NCI-H226 (cell line): ENCODE measurements at regions not wholly inside any gene's neighbourhood (a gene's known extent, or its start where the extent isn't known, plus 50 kb on each side); places are given as distances from the start of the nearest gene placed in this dataset.
"Not testable (repeated sequence)": the region's sequence is repeated elsewhere in the genome, so short reads cannot be mapped to it uniquely, and the experiment has no call there.

Source experiments
- DNase-seq: peaks from one replicate; pipeline ENCODE4 v3.0.0-alpha.2; 2015

GRCh38 chr16:86946396-86946795 lies 368.0 kb downstream of the FOXL1 start:
- DNase-seq, result peak; percentile 20

GRCh38 chr16:86946981-86947380 lies 368.6 kb downstream of the FOXL1 start:
- DNase-seq, result no peak

DNA sequence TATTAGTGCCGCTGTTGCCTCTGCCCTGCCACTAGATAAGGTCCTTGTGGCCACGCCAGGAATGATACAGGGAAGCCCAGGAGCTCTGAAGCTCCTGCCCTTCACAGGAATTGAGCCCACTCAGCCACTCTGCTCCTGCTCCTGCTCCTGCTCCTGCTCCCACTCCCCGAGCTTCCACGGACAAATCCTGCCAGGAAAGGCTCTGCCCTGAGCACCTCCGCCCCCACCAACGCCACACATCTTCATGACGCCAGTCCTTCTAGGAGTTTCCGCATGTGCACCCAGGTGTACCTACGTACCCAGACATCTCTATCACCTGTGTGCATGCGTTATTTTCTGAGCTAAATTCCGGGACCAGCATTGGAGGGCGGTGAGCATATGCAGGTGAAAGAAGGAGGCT lies 369.1 kb downstream of the C16orf95 start:
- DNase-seq, result no peak

DNA sequence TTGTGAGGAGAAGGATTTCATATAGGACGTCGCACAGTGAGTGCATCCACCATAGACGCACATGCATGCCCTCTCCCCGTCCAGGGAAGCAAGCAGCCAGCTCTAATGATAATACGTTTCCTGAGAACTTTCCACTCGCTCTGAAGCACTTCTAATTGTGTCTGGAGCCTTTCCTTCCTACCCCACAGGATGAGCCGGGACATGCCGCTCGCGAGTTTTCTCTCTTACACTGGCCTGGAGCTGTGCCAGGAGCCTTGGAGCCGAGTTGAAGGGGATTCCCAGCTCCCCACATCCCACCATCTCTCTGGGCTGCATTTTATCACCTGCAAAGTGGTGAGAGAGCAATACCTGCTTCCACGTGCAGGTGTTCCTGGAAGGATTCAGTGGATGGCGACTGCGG lies 368.1 kb downstream of the C16orf95 start:
- no peak for DNase-seq

- DNase-seq, result no peak
These were observed 367.6 kb downstream of the C16orf95 start for GRCh38 chr16:86949630-86950029.

GRCh38 chr16:86951041-86951822 lies 366.0 kb downstream of the C16orf95 start:
- DNase-seq, result no peak

GRCh38 chr16:86951831-86952598 lies 365.2 kb downstream of the C16orf95 start:
- peak; percentile 93 for DNase-seq

DNA sequence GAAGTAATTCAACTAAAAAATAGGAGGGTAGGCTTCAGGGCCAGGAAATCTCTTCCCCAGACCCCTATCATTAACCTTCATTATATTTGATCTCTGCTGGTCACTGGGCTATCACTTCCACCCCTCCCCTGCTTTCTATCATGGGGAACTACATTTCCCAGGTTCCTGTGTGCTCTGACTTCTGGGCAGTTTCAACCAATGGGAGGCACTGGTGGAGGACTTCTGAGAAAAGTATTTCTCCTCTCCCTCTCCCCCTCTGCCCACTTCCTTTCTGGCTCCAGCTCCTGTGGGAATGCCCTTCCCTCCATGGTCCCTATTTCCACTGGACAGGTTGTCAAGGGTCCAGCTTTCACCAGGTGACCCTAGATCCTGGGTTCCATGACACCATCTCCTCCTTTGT lies 364.4 kb downstream of the C16orf95 start:
- peak; percentile 64 for DNase-seq

GRCh38 chr16:86953631-86954391 lies 363.4 kb downstream of the C16orf95 start:
- no peak for DNase-seq

DNA sequence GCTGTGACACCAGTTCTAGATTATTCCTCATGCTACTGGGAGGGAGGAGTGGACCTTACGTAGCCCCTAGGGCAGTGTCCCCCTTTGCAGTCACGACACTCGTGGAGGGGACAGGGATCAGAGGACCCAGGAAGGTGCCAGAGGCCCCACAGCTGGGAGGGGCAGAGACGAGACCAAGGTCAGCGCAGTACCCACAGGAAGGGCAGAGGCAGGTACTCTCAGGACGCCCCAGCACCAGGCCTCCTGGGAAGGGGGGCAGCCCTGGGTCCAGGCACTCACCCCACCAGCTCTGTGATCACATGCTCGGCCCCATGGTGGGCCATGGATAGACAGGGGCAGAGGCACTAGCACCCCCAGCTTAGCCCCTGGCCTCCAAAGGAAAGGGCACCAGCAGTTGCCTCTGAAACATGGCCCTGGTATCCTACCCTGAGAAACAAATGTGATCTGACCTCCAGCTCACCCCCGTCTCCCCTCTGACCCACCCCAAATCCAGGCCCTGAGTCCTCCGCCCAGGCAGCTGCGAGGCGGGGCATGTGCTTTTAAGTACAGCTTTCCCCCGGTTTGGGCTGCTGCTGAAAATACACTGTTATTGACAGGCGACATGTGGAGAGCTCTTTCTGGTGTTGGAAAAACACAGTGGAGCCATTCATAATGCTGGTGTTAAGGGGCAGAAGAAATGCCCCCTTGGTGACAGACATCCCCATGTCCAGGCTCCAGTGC lies 361.9 kb downstream of the C16orf95 start:
- DNase-seq, result no peak

DNA sequence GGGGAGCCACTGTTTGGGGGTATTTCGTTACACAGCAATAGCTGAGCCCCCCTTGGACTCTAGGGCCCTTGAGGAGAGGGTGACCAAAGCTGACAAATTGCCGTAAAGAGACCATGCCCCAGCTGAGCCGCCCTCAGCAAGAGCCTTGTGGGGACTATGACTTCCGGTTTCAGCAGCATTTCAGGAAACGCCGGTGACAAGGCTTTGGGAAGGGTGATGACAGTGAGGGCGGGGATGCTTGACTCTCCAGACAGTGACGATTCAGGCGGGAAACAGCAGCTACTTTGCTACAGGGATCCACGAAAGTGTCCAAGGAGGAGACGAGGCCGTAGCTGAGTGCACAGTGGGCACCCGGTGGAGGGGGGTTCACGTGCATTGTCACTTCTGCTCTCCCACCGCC lies 360.8 kb downstream of the C16orf95 start:
- DNase-seq, result no peak

DNA sequence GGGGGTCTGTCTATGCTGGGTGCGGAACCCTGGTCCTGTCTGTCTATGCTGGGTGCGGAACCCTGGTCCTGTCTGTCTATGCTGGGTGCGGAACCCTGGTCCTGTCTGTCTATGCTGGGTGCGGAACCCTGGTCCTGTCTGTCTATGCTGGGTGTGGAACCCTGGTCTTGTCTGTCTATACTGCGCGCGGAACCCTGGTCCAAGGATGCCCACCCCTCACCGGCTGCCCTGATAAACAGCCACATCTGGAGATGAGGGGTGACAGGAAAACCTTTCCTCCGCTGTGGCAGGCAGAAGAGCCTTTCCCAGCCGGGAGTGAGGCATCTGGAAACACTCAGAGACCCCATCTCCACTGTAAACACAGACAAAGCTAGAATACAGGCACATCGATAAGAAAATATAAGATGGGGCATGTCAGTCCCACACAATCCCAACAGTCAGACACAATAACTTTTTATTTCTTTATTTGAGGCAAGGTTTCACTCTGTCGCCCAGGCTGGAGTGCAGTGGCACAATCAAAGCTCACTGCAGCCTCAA lies 359.5 kb downstream of the C16orf95 start:
- DNase-seq, result not testable (repeated sequence)

DNA sequence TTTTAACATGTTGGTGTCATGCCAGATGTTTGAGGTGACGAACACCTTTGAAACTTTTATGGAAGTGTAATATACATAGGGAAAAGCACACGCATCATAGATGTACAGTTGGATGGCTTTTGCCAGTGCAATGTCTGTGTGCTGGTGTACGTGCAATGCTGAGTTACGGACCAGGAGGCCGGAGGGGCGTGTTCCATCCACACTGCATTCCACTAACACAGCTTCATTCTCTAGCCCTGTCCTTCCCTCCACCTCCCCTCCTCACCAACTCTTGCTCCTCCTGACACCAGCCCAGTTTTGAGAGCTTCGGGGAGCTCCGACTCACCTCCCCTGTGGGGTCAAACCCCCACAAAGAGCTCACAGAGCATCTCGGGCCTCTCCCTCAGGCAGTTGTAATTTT lies 358.8 kb downstream of the C16orf95 start:
- no peak for DNase-seq

GRCh38 chr16:86959091-86959651 lies 358.0 kb downstream of the C16orf95 start:
- no peak for DNase-seq

- no peak for DNase-seq
These were observed 357.5 kb downstream of the C16orf95 start for GRCh38 chr16:86959729-86960128.

GRCh38 chr16:86960266-86960665 lies 356.9 kb downstream of the C16orf95 start:
- no peak for DNase-seq

GRCh38 chr16:86961171-86961601 lies 356.0 kb downstream of the C16orf95 start:
- DNase-seq, result no peak

- DNase-seq, result no peak
These were observed 354.9 kb downstream of the C16orf95 start for GRCh38 chr16:86962259-86962658.

DNA sequence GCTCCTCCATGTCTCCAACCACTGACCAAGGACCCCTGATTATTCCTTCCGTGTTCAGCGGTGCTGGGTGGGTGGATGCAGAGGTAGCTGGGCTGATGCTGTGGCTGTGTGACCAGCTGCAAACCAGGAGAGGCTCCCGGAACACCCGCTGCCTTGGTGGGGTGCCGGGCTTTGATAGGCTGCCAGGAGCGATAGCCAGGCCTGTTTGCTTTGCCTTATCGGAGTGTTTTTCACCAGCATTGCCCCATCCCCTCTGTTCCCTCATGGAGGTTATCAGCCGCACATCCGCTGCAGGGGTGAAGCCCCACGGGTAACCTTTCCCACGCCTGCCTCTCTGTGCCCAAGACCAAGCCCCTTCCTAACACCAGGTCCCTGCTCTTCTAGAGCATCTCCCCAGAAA lies 354.3 kb downstream of the C16orf95 start:
- no peak for DNase-seq

DNA sequence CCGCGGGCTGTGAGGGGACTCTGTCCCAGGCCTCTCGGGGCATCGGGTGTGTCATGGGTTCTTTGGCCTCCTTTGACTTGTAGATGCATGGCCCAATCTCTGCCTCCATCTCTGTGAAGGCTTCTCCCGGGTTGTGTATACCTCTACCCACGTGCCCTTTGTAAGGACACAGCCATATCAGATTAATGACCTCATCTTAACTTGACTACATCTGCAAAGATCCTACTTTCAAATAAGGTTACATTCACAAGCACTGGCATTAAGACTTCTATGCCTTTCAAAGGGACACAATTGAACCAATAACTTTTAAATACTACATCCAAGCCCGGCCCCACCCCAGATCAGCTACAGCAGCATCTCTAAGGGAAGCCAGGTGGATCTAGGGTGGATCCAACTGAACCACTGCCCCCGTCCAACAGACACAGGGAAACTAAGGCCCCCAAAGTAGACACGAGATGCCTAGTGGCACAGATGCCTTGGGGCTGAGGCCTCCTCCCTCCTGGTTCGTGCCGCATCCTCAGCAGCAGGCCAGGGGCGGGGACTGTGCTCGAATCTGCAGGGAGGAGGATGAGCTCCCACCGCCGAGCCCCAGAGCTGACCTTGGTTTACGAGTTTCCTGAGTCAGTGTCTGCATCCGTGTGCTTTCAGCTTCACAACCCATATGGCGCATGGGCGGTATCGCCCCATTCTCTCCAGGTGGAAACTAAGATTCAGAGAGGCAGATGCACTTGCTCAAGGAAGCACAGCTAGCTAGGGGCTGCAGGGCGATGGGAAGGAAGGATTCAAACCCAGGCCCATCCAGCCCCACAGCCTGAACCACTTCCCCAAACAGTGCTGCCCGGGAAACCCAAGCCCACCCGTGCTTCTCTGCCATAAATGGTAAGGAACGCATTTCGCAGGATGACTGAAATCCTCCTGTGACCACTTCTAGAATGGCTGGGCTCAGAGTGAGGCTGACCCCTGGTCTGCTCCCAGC lies 353.3 kb downstream of the C16orf95 start:
- DNase-seq, result no peak

GRCh38 chr16:86964796-86965241 lies 352.4 kb downstream of the C16orf95 start:
- DNase-seq, result no peak
